H1 (cell line): ENCODE measurements at regions not wholly inside any gene's neighbourhood (a gene's known extent, or its start where the extent isn't known, plus 50 kb on each side); places are given as distances from the start of the nearest gene placed in this dataset.

ENCODE experiments used
- SAP30 ChIP-seq: fragments of 300-600 bp; sonication (generic); IDR thresholded peaks from 2 replicates; pipeline ENCODE4 v1.7.1; 2012; ENCODE audit warnings: low read length, moderate library complexity, mild to moderate bottlenecking, inconsistent platforms; ENCODE audit not compliant: insufficient read depth, insufficient replicate concordance
- SRF ChIP-seq: IDR thresholded peaks from 2 replicates; pipeline ENCODE4 v1.6.1; 2011; ENCODE audit warnings: mild to moderate bottlenecking, low read depth, low read length, moderate library complexity
- TF ChIP-seq, protein P1 (sequence below): fragments of 300-600 bp; sonication (generic); IDR thresholded peaks from 2 replicates; pipeline ENCODE4 v1.7.1; 2012; ENCODE audit warnings: low read length, moderate library complexity, mild to moderate bottlenecking, inconsistent platforms; ENCODE audit not compliant: insufficient replicate concordance

DNA sequence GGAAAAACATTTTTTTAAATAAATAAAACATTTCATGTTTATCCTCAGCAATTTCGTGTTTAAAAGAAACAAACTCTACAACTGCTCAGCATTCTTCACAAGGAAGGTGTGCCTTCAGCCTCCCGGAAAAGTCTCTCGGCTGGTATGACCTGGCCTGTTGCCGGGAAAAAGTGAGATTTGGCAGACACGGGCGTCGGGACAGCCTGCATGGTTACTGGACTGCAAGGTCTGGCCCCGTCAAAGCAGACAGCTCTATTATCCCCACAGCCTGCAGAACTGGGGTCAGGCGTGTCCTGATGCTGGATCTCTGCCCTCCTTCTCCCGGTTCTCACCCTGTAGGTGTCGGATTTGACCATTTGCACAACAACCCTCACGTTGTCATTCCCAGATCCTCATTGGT is 120.3 kb upstream of the SPATA31C2 start (continued):
- TF ChIP-seq, protein P1, sequence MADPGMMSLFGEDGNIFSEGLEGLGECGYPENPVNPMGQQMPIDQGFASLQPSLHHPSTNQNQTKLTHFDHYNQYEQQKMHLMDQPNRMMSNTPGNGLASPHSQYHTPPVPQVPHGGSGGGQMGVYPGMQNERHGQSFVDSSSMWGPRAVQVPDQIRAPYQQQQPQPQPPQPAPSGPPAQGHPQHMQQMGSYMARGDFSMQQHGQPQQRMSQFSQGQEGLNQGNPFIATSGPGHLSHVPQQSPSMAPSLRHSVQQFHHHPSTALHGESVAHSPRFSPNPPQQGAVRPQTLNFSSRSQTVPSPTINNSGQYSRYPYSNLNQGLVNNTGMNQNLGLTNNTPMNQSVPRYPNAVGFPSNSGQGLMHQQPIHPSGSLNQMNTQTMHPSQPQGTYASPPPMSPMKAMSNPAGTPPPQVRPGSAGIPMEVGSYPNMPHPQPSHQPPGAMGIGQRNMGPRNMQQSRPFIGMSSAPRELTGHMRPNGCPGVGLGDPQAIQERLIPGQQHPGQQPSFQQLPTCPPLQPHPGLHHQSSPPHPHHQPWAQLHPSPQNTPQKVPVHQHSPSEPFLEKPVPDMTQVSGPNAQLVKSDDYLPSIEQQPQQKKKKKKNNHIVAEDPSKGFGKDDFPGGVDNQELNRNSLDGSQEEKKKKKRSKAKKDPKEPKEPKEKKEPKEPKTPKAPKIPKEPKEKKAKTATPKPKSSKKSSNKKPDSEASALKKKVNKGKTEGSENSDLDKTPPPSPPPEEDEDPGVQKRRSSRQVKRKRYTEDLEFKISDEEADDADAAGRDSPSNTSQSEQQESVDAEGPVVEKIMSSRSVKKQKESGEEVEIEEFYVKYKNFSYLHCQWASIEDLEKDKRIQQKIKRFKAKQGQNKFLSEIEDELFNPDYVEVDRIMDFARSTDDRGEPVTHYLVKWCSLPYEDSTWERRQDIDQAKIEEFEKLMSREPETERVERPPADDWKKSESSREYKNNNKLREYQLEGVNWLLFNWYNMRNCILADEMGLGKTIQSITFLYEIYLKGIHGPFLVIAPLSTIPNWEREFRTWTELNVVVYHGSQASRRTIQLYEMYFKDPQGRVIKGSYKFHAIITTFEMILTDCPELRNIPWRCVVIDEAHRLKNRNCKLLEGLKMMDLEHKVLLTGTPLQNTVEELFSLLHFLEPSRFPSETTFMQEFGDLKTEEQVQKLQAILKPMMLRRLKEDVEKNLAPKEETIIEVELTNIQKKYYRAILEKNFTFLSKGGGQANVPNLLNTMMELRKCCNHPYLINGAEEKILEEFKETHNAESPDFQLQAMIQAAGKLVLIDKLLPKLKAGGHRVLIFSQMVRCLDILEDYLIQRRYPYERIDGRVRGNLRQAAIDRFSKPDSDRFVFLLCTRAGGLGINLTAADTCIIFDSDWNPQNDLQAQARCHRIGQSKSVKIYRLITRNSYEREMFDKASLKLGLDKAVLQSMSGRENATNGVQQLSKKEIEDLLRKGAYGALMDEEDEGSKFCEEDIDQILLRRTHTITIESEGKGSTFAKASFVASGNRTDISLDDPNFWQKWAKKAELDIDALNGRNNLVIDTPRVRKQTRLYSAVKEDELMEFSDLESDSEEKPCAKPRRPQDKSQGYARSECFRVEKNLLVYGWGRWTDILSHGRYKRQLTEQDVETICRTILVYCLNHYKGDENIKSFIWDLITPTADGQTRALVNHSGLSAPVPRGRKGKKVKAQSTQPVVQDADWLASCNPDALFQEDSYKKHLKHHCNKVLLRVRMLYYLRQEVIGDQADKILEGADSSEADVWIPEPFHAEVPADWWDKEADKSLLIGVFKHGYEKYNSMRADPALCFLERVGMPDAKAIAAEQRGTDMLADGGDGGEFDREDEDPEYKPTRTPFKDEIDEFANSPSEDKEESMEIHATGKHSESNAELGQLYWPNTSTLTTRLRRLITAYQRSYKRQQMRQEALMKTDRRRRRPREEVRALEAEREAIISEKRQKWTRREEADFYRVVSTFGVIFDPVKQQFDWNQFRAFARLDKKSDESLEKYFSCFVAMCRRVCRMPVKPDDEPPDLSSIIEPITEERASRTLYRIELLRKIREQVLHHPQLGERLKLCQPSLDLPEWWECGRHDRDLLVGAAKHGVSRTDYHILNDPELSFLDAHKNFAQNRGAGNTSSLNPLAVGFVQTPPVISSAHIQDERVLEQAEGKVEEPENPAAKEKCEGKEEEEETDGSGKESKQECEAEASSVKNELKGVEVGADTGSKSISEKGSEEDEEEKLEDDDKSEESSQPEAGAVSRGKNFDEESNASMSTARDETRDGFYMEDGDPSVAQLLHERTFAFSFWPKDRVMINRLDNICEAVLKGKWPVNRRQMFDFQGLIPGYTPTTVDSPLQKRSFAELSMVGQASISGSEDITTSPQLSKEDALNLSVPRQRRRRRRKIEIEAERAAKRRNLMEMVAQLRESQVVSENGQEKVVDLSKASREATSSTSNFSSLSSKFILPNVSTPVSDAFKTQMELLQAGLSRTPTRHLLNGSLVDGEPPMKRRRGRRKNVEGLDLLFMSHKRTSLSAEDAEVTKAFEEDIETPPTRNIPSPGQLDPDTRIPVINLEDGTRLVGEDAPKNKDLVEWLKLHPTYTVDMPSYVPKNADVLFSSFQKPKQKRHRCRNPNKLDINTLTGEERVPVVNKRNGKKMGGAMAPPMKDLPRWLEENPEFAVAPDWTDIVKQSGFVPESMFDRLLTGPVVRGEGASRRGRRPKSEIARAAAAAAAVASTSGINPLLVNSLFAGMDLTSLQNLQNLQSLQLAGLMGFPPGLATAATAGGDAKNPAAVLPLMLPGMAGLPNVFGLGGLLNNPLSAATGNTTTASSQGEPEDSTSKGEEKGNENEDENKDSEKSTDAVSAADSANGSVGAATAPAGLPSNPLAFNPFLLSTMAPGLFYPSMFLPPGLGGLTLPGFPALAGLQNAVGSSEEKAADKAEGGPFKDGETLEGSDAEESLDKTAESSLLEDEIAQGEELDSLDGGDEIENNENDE, result no peak
- TF ChIP-seq SRF (no peak), SAP30 (no peak)
